ENCODE measurements at regions not wholly inside any gene's neighbourhood (a gene's known extent, or its start where the extent isn't known, plus 50 kb on each side); places are given as distances from the start of the nearest gene placed in this dataset.

DNA sequence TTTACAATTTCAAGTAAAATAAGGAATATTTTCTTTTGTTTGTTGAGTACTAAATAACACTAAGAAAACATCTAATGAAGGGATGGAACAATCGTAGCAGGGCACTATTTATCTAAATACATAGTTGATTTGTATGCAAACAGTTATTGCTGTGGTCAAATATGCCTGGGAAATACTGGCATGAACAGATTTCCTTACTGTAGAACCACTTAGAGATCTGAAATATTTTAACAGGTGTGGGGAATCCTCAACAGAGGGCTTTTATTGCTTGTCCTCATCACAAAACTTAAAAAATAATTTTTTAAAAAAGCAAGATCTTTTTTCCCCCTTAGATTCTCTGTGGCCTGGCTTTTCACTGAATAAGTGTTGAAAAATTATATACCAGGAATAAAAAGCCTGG lies 233.0 kb upstream of the FAM83B start:
- Histone ChIP-seq H3K4me3 (no peak overlapping the region), H3K27me3 (no peaks in the 10 kb centered on the region), H3K9me3 (no peaks in the 10 kb centered on the region), H3K36me3 (no peaks in the 10 kb centered on the region), H3K27ac (no peak overlapping the region), H3K4me1 (no peaks in the 10 kb centered on the region)
- DNase-seq, result no peak
- intact Hi-C loops (cut with DNase I; ENCODE audit: low total_unique reads), result no loop called here
- TF ChIP-seq POLR2A (IDR thresholded peaks at IDR 0.05), result no peak
- TF ChIP-seq, protein P1, sequence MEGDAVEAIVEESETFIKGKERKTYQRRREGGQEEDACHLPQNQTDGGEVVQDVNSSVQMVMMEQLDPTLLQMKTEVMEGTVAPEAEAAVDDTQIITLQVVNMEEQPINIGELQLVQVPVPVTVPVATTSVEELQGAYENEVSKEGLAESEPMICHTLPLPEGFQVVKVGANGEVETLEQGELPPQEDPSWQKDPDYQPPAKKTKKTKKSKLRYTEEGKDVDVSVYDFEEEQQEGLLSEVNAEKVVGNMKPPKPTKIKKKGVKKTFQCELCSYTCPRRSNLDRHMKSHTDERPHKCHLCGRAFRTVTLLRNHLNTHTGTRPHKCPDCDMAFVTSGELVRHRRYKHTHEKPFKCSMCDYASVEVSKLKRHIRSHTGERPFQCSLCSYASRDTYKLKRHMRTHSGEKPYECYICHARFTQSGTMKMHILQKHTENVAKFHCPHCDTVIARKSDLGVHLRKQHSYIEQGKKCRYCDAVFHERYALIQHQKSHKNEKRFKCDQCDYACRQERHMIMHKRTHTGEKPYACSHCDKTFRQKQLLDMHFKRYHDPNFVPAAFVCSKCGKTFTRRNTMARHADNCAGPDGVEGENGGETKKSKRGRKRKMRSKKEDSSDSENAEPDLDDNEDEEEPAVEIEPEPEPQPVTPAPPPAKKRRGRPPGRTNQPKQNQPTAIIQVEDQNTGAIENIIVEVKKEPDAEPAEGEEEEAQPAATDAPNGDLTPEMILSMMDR (IDR thresholded peaks at IDR 0.05), result no peak

DNA sequence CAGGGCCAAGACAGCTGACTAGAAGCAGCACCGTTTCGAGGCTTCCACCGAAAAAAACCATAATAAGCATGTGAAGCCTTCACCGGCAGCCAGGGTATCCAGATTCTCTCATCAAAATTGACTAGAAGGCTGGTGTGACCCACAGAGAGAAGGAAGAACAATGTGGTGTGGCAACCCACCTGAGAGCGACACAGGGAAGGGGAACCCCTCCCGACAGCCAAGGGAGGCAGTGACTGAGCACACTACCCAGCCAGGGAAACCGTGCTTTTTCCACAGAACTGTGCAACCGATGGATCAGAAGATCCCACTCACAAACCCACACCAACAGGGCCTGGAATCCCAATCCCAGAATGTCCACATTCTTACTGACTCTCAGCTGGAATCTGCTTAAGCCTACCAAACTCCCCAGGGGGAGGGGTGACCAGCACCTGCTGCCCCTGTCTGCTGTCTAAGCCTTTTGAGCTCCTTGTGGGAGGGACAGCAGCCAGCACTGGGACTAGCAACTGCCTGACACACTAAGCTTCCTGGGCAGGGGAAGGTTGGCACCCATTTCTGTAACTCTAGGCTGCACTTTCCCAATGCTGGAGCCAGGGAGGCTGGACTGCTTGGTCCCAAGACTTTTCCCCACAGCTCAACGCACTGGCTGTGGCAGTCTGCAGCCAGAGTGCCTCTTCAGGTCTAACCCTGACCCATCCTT lies 231.9 kb upstream of the FAM83B start:
- TF ChIP-seq, protein P1 (IDR thresholded peaks at IDR 0.05), result no peak
- no peak for TF ChIP-seq POLR2A (IDR thresholded peaks at IDR 0.05)
- no peaks in the 10 kb centered on the region for H3K36me3 ChIP-seq
- no peaks in the 10 kb centered on the region for H3K27me3 ChIP-seq
- H3K4me3 ChIP-seq, result no peak overlapping the region
- H3K27ac ChIP-seq, result no peak overlapping the region
- intact Hi-C loops (cut with DNase I; ENCODE audit: low total_unique reads), result no loop called here
- no peaks in the 10 kb centered on the region for H3K4me1 ChIP-seq
- DNase-seq, result no peak
- no peaks in the 10 kb centered on the region for H3K9me3 ChIP-seq

DNA sequence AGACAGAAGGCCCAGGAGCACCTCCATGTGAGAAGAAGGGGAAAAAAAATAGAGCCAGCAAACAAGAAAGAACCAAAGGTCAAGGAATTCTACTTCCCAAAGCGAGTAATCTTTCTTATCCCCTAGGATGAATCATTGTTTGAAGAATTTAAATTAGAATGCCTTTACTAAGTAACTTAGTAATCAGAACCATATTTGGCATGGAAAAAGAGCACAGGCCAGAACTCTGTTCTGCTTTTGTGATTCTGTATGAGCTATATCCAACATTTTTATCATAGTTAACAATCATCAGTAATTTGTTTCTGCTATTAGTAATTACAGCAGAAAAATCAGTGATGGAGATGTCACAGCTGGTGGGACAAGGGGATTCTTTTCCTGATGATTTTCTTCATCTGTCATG lies 228.8 kb upstream of the FAM83B start:
- Histone ChIP-seq H3K4me1 (no peaks in the 10 kb centered on the region), H3K27ac (peak overlapping the region in 1 of 2 donors; percentile 1), H3K4me3 (no peak overlapping the region), H3K27me3 (no peaks in the 10 kb centered on the region), H3K9me3 (no peaks in the 10 kb centered on the region), H3K36me3 (no peaks in the 10 kb centered on the region)
- no peak for DNase-seq
- intact Hi-C loops (cut with DNase I; ENCODE audit: low total_unique reads), result no loop called here
- TF ChIP-seq, protein P1 (IDR thresholded peaks at IDR 0.05), result no peak
- TF ChIP-seq POLR2A (IDR thresholded peaks at IDR 0.05), result no peak

DNA sequence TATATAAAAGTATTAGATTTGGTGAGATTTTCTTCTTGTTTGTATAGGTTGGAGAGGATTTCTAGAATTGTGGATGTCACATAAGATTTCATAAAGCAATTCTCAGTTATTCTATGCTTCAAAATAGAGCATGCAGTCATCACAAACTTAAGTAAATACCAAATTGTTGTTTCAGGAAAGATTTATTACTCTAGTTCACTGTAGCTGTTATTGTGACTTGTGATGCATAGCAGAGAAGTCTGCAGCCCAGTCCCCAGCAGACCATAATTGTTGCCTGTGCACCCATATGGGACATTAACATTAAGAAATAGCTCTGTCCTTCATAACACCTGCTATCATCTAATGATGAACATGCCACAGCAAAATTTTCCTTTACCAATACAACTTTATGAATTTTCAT lies 228.0 kb upstream of the FAM83B start:
- Histone ChIP-seq H3K36me3 (no peaks in the 10 kb centered on the region), H3K4me1 (no peaks in the 10 kb centered on the region), H3K4me3 (no peak overlapping the region), H3K27ac (no peak overlapping the region), H3K27me3 (no peaks in the 10 kb centered on the region), H3K9me3 (no peaks in the 10 kb centered on the region)
- intact Hi-C loops (cut with DNase I; ENCODE audit: low total_unique reads), result no loop called here
- TF ChIP-seq POLR2A (IDR thresholded peaks at IDR 0.05), result no peak
- TF ChIP-seq, protein P1 (IDR thresholded peaks at IDR 0.05), result no peak
- DNase-seq, result no peak

DNA sequence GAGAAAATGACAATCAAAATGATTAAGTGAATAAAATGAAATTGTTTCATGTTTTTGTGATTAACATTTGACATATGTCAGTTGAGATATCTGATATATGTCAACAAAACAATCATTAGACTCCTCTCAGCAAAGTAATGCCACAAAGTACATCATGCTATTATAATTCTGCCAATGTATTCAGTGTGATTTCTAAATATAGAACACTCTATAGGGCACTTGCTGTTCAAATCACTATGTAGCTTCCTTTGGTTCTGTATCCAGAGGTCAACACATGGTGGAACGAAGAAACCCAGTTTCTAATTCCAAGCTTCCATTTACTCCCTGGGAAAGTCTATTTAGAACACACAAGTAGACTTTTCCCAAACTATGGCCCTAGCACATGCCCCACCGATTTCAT lies 227.5 kb upstream of the FAM83B start:
- Histone ChIP-seq H3K36me3 (no peaks in the 10 kb centered on the region), H3K4me3 (no peak overlapping the region), H3K4me1 (no peaks in the 10 kb centered on the region), H3K27ac (no peak overlapping the region), H3K9me3 (no peaks in the 10 kb centered on the region), H3K27me3 (no peaks in the 10 kb centered on the region)
- TF ChIP-seq POLR2A (IDR thresholded peaks at IDR 0.05), result no peak
- TF ChIP-seq, protein P1 (IDR thresholded peaks at IDR 0.05), result no peak
- intact Hi-C loops (cut with DNase I; ENCODE audit: low total_unique reads), result no loop called here
- DNase-seq, result no peak

All from uterus (tissue), 3 donors.